H4 (cell line): ENCODE measurements at regions not wholly inside any gene's neighbourhood (a gene's known extent, or its start where the extent isn't known, plus 50 kb on each side); places are given as distances from the start of the nearest gene placed in this dataset.
"Not testable (repeated sequence)": the region's sequence is repeated elsewhere in the genome, so short reads cannot be mapped to it uniquely, and the experiment has no call there.

Experiments used
- DNase-seq: peaks from one replicate; pipeline ENCODE4 v3.0.0-alpha.2; 2015; ENCODE audit warnings: low spot score

- no peak for DNase-seq
These were observed 370.8 kb downstream of the RWDD3 start for GRCh38 chr1:95604771-95605170.

GRCh38 chr1:95614197-95614596 is 380.2 kb downstream of the RWDD3 start:
- DNase-seq = no peak

DNA sequence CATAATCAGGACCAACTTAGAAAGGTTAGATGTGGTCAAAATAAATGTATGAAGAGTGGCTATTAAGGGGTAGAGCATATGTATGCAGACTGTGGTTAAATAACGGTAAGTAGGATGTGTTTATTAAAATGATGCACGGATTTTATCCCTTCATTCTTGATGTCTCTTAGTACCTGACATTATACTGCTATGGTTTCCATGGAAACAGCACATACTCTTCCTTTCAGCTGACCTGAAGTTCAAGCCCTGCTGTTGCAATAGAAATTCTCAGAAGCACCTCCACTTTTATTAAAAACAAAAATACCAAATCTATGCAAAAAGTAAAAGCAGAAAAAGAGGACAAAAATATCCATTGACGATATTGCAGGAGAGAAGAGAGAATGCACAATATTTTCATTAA is 381.4 kb downstream of the RWDD3 start:
- DNase-seq = no peak

GRCh38 chr1:95620076-95620475 is 386.1 kb downstream of the RWDD3 start:
- no peak for DNase-seq

DNA sequence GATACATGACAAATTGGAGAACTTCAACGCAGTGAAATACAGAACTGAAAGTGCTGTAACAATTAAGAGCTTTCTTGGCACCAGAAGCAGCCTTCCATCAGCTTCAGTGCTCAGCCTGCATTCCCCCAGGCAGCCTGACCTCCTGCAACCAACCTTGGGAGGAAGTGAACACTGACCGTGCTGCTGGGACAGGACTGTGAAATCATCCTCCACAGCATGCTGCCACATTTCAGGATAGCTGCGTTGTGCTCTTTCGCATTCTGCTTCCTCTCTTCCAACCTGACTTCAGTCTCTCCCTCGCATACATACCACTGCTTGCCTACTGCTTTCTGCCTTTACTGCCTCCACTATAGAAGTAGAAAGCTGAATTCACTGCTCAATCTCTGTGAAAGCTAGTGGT is 388.6 kb downstream of the RWDD3 start:
- no peak for DNase-seq

DNA sequence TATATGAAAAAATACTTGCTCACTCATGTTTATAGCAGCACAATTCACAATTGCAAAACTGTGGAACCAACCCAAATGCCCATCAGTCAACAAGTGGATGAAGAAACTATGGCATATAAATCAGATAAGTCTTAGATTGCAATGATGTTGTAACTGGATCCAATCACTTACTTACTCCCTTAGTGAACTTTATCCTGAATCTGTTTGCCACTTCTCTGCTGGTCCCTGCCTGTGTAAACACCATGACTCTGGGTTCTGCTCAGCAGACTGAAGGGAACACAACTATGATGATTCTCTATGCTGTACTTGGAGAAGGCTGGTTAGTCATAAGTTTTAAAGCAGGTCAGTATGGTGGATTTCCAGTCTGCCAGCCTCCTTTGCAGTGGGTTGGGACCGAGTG is 391.2 kb downstream of the RWDD3 start:
- DNase-seq = no peak

GRCh38 chr1:95627244-95627643 is 393.2 kb downstream of the RWDD3 start:
- no peak for DNase-seq

GRCh38 chr1:95631695-95632094 is 397.7 kb downstream of the RWDD3 start:
- no peak for DNase-seq

DNA sequence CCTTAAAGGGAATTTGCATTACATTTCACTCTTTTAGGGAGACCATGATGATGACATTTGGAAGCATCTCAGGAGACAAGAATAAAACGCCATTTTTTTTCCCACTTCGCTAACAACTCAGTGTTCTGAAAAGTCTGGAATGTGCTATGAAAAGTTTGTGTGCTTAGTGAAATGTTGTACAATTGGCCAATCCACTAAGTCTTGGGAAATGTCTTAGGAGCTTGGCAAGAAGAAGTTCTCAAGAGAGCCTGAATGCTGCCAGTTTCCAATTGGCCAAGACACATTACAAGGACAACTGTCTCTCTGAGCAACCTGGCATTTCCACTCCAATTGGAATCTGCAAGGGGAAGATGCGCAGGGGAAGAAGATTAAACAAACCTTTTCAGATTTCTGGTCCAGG is 401.8 kb downstream of the RWDD3 start:
- DNase-seq = no peak

DNA sequence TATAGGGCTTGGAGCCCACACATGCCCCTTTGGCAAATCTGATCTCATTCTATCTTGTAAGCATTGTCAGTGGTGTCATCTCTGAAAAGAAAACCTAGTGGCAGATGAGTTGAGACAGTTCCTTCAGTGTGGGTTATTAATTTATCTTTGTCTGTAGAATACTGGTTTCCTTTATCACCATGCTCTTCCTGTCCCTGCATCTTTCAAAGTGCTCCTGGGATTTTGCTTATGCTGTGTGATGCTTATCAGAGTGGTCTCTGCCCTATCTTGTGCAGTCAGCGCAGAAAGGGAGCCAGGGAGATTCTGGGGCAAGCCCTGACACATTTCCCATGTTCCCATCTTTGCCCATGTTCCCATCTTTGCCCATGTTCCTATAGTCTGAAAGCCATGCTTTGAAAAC is 402.9 kb downstream of the RWDD3 start:
- no peak for DNase-seq

GRCh38 chr1:95640746-95641145 is 406.7 kb downstream of the RWDD3 start:
- DNase-seq = no peak

GRCh38 chr1:95641386-95641785 is 407.4 kb downstream of the RWDD3 start:
- DNase-seq = no peak

DNA sequence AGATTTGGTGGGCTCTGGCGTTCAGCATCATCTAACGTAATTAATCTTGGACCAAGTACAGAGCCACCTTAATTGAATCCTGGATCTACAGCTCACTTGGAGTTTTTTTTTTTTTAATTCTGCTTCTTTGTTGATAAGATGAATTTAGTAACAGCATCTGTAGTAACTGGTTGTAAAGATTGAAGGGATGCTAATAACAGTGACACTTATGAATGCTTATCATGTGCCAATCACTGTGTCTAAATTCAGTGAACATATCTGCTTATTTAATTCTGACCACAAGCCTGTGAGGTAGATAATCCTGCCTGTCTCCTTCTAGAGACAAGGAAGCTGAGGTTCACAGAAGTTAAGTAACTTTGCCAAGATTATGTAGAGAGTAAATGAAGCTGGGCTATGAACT is 408.0 kb downstream of the RWDD3 start:
- no peak for DNase-seq

GRCh38 chr1:95643071-95643470 is 409.1 kb downstream of the RWDD3 start:
- no peak for DNase-seq

GRCh38 chr1:95645126-95645525 is 411.1 kb downstream of the RWDD3 start:
- DNase-seq = not testable (repeated sequence)

GRCh38 chr1:95650631-95651030 is 416.6 kb downstream of the RWDD3 start:
- DNase-seq = no peak

DNA sequence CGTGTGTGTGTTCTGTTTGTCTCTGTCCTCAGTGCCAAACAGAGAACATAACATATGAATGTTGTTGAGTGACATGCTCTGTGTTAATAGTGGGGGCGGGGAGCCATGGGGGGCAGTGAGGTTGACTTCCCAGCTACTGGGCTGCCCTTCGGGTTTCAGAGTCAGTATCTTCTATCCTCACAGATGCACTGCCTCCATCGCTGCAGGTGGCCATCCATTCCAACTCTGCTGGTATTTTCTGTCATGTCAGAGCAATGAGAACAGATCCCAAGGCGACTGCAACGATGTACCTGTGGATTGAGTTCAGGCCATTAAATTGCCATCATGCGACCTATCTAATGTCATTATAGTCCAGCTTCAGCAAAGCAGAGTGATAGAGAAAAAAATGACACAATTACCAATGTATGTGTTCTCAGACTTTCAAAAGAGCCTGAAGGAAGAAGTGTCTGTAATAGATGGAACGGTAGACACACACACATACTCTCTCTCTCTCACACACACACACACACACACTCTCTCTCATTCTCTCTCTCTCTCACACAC is 418.5 kb downstream of the RWDD3 start:
- DNase-seq = no peak

- DNase-seq = no peak
These were observed 419.6 kb downstream of the RWDD3 start for GRCh38 chr1:95653618-95654017.

DNA sequence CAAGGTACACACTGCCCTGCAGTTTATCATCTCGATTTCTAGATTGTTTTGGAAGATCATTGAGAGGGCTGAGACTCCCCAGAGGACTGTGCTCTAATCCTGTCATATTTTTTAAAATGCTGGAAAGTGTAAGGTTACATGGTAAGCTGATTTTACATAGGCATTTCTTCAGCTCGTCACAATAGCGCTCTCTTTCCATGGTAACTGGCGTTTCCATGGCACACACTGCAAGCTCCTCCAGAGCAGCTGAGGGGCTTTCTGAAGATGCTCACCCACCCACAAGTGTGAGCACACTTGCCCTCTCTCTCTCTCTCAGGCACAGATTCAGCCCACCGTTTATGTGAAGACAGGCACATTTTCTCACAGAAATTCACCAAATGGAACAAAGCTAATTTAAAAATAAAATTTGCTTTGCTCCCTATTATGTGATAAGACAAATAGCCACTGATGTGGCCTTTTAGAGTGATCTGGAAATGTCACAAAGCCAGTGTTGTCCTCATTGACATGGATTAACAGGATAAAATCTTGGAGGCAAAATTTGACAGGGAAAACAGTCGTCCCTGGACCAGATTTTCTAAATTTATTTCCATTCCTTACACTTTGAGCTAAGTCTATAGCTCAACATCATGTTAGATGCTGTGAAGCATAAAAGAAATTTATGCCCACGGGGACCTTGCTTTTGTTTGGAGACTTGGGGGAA is 421.5 kb downstream of the RWDD3 start:
- DNase-seq = no peak

DNA sequence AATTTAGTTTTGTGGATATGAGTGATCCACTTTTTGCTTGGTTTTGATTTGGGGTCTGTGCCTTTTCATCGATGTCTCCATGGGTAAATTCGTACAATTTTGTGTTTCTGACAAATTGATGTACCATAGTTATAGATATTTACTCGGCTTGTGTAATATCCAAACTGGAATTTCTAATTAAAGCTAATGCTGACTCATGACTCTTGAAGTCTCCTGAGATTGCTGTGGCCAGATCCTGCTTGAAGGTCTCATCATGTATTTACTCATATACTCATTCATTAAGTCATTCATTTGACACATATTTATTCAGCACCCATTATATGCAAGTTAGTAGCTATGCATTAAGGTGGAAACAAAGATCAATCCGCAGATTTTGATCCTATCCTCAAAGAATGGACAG is 423.2 kb downstream of the RWDD3 start:
- no peak for DNase-seq

GRCh38 chr1:95659166-95659565 is 425.2 kb downstream of the RWDD3 start:
- DNase-seq = no peak

DNA sequence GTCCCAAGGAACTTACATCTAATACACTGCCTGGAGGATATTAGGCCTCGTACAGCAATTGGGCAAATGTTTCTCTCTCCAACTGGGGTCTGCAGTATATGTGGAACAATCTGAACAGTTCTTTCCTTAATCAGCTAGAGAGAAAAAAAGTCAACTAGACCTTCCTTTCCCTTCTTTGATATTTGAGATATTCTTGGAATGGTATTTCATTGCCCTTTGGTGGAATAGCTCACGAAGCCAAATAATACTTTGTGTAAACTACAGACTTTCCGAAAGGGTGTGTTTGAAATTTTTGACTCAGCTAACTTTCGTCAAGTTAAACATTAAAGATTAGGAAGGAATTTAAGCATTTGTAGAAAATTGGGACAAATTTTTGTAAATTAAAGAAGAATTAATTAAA is 425.6 kb downstream of the RWDD3 start:
- no peak for DNase-seq

DNA sequence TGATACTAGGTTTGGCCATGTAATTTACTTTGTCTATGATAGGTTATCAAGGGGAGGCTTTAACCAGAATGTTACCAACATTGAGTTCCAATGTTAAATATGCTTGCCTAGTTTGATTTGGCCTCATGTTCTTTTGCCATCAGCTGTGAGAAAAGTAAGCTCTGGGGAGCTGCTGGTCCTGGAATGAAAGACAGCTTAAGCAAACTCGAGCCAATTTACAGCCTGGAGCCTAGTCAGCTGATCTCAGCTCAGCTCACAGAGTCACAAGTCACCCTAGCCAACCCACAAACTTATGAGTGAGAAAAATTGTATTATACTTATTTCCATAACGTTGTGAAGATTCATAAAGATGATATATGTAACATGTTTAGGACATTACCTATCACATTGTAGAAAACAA is 426.7 kb downstream of the RWDD3 start:
- DNase-seq = no peak

DNA sequence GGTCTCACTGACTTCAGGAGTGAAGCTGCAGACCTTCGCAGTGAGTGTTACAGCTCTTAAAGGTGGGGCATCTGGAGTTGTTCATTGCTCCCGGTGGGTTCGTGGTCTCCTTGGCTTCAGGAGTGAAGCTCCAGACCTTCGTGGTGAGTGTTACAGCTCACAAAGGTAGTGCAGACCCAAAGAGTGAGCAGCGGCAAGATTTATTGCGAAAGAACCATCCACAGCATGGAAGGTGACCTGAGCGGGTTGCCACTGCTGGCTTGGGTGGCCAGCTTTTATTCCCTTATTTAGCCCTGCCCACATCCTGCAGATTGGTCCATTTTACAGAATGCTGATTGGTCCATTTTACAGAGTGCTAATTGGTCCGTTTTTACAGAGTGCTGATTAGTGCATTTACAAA is 429.5 kb downstream of the RWDD3 start:
- DNase-seq = not testable (repeated sequence)
